ENCODE measurements at regions not wholly inside any gene's neighbourhood (a gene's known extent, or its start where the extent isn't known, plus 50 kb on each side); places are given as distances from the start of the nearest gene placed in this dataset.

DNA sequence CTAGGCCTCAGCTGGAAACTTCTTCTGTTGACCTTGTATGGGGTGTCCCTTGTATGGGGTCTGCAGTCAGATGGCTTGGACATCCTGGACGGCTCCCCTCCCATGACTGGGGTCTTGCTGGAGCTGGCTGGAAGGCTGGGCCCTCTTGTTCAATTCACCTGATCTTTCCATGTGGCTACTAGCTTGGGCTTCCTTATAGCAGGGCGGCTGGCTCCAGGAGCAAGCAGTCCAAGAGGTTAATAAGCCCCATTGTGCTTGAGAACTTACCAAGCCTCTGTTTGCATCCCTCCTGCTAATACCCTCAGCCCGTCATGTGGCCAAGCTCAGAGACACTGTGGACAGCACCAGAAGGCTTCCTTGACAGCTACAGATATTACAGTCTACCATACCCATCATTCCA lies 111.6 kb upstream of the NPAS2 start:
- TF ChIP-seq, protein P1, sequence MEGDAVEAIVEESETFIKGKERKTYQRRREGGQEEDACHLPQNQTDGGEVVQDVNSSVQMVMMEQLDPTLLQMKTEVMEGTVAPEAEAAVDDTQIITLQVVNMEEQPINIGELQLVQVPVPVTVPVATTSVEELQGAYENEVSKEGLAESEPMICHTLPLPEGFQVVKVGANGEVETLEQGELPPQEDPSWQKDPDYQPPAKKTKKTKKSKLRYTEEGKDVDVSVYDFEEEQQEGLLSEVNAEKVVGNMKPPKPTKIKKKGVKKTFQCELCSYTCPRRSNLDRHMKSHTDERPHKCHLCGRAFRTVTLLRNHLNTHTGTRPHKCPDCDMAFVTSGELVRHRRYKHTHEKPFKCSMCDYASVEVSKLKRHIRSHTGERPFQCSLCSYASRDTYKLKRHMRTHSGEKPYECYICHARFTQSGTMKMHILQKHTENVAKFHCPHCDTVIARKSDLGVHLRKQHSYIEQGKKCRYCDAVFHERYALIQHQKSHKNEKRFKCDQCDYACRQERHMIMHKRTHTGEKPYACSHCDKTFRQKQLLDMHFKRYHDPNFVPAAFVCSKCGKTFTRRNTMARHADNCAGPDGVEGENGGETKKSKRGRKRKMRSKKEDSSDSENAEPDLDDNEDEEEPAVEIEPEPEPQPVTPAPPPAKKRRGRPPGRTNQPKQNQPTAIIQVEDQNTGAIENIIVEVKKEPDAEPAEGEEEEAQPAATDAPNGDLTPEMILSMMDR (tag by site-specific recombination; IDR thresholded peaks at IDR 0.05): no peak
- TF ChIP-seq ZNF239 (tag by site-specific recombination; IDR thresholded peaks at IDR 0.05) (no peak), ZNF501 (tag by site-specific recombination; IDR thresholded peaks at IDR 0.05) (no peak), GLI4 (tag by site-specific recombination; IDR thresholded peaks at IDR 0.05) (no peak), MYNN (tag by site-specific recombination; IDR thresholded peaks at IDR 0.05; ENCODE audit: borderline replicate concordance) (no peak), REPIN1 (tag by site-specific recombination; IDR thresholded peaks at IDR 0.05; ENCODE audit: low read depth) (no peak), ZEB2 (tag by site-specific recombination; IDR thresholded peaks at IDR 0.05) (no peak)

All from HEK293 (cell line).